ENCODE measurements at regions not wholly inside any gene's neighbourhood (a gene's known extent, or its start where the extent isn't known, plus 50 kb on each side); places are given as distances from the start of the nearest gene placed in this dataset.

DNA sequence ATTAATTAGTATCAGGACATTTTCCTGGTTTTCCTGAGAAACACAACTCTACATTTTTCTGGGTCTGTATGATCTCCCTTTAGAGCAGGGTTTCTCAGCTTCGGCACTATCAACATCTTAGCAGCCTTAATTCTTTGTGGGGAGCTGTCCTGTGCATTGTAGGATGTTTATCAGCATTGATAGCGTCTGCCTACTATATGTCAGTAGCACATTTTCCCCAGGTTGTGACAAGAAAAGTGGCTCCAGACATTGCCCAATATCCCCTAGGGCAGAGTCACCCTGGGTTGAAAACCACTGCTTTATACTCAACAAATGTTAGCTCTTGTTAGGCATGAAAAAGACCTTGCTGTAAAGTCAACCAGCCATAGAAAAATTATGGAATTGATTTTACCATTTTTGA, 195.1 kb upstream of the FMN2 start:
- Mint-ChIP-seq H3K4me1 (ENCODE audit: low read depth, unreplicated experiment) (peaks cover 22% of the 10 kb centered on the region), H3K27me3 (ENCODE audit: unreplicated experiment) (no peaks in the 10 kb centered on the region), H3K36me3 (ENCODE audit: insufficient read depth, unreplicated experiment) (no peaks in the 10 kb centered on the region), H3K4me3 (ENCODE audit: low read depth, unreplicated experiment) (no peak overlapping the region), H3K27ac (ENCODE audit: unreplicated experiment) (no peak overlapping the region), H3K9me3 (ENCODE audit: low read depth, unreplicated experiment) (no peaks in the 10 kb centered on the region)
- BruUV-seq (replicated peaks), result no TSS peak
- CTCF ChIA-PET, result no interaction called here
- DNase-seq, result no peak
- intact Hi-C loops (cut with micrococcal nuclease; ENCODE audit: unreplicated experiment), result loop anchor here (5.0 to 10.0 kb wide), 4 partner anchors 84 to 929 kb away; no protein-coding TSS in a partner anchor
- TF ChIP-seq CTCF (IDR thresholded peaks at IDR 0.05; ENCODE audit: unreplicated experiment), result no peak

DNA sequence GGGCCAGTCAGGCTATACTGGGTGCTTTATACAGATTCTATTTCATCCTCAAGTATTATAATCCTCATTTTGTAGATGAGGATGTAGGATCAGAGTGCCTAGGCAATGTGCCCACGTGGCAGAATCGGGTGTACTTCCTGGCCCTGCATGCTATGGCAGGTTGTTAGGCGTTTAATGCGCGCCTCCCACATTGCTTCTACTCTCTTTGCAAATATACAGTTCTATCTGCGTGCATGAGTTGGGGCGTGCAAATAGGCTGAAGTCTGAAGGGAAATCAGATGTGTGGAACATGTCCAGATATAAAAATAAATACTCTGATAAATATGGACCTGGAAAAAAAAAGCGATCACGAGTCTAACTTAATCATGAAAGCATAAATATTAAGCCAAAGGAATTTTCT, 194.7 kb upstream of the FMN2 start:
- intact Hi-C loops (cut with micrococcal nuclease; ENCODE audit: unreplicated experiment), result loop anchor here (5.0 to 10.0 kb wide), 4 partner anchors 85 to 930 kb away; no protein-coding TSS in a partner anchor
- no peak overlapping the region for H3K4me3 Mint-ChIP-seq (ENCODE audit: low read depth, unreplicated experiment)
- no peak for DNase-seq
- BruUV-seq (replicated peaks), result no TSS peak
- no peaks in the 10 kb centered on the region for H3K27me3 Mint-ChIP-seq (ENCODE audit: unreplicated experiment)
- H3K27ac Mint-ChIP-seq (ENCODE audit: unreplicated experiment), result no peak overlapping the region
- no peaks in the 10 kb centered on the region for H3K36me3 Mint-ChIP-seq (ENCODE audit: insufficient read depth, unreplicated experiment)
- CTCF ChIA-PET, result interaction anchor here (1.2 to 1.3 kb wide), 2 partner anchors 10 to 39 kb away, joined by 3 to 4 read pairs; no protein-coding TSS in a partner anchor
- TF ChIP-seq CTCF (IDR thresholded peaks at IDR 0.05; ENCODE audit: unreplicated experiment), result no peak
- no peaks in the 10 kb centered on the region for H3K9me3 Mint-ChIP-seq (ENCODE audit: low read depth, unreplicated experiment)
- H3K4me1 Mint-ChIP-seq (ENCODE audit: low read depth, unreplicated experiment), result peaks cover 22% of the 10 kb centered on the region

DNA sequence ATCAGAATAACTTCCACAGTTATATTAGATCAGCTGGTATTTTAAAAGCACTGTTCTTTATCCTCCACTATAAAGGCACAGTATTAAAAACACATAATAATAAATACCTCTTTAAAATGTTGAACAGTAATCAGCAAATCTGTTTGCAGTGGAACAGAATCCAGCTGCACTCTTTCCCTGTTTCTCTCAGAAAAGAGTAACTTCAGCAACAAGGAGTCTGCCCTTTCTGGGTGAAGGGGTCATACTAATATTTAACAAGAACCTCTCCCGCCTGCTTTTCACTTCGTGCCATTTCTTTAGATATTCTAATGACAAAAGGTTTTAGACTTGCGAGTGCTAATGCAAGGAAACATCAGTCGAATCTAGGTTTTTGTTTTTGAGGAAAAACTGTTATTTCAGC, 194.2 kb upstream of the FMN2 start:
- H3K9me3 Mint-ChIP-seq (ENCODE audit: low read depth, unreplicated experiment), result no peaks in the 10 kb centered on the region
- DNase-seq, result no peak
- H3K36me3 Mint-ChIP-seq (ENCODE audit: insufficient read depth, unreplicated experiment), result no peaks in the 10 kb centered on the region
- no TSS peak for BruUV-seq (replicated peaks)
- TF ChIP-seq CTCF (IDR thresholded peaks at IDR 0.05; ENCODE audit: unreplicated experiment), result no peak
- no peak overlapping the region for H3K27ac Mint-ChIP-seq (ENCODE audit: unreplicated experiment)
- no peak overlapping the region for H3K4me3 Mint-ChIP-seq (ENCODE audit: low read depth, unreplicated experiment)
- peaks cover 22% of the 10 kb centered on the region for H3K4me1 Mint-ChIP-seq (ENCODE audit: low read depth, unreplicated experiment)
- CTCF ChIA-PET, result interaction anchor here (0.6 to 1.3 kb wide), 11 partner anchors 11 to 933 kb away, joined by 3 to 10 read pairs (median 4); partner anchors contain the start of gene CHRM3
- intact Hi-C loops (cut with micrococcal nuclease; ENCODE audit: unreplicated experiment), result loop anchor here (5.0 to 10.0 kb wide), 4 partner anchors 85 to 930 kb away; no protein-coding TSS in a partner anchor
- no peaks in the 10 kb centered on the region for H3K27me3 Mint-ChIP-seq (ENCODE audit: unreplicated experiment)

GRCh38 chr1:239898062-239898730, 193.5 kb upstream of the FMN2 start:
- Mint-ChIP-seq H3K36me3 (ENCODE audit: insufficient read depth, unreplicated experiment) (no peaks in the 10 kb centered on the region), H3K27ac (ENCODE audit: unreplicated experiment) (peak overlapping the region; percentile 56), H3K4me3 (ENCODE audit: low read depth, unreplicated experiment) (peak overlapping the region; percentile 24), H3K9me3 (ENCODE audit: low read depth, unreplicated experiment) (no peaks in the 10 kb centered on the region), H3K4me1 (ENCODE audit: low read depth, unreplicated experiment) (peaks cover 18% of the 10 kb centered on the region), H3K27me3 (ENCODE audit: unreplicated experiment) (no peaks in the 10 kb centered on the region)
- intact Hi-C loops (cut with micrococcal nuclease; ENCODE audit: unreplicated experiment), result loop anchor here (1.0 to 10.0 kb wide), 6 partner anchors 86 to 1645 kb away; no protein-coding TSS in a partner anchor
- peak; percentile 94 for TF ChIP-seq CTCF (IDR thresholded peaks at IDR 0.05; ENCODE audit: unreplicated experiment)
- BruUV-seq (replicated peaks), result no TSS peak
- DNase-seq, result peak; percentile 84
- CTCF ChIA-PET, result interaction anchor here (0.6 to 1.3 kb wide), 12 partner anchors 12 to 1997 kb away, joined by 3 to 10 read pairs (median 4); partner anchors contain the start of gene CHRM3
